GM12878 (cell line): ENCODE measurements at regions not wholly inside any gene's neighbourhood (a gene's known extent, or its start where the extent isn't known, plus 50 kb on each side); places are given as distances from the start of the nearest gene placed in this dataset.

ENCODE experiments used
- ATAC-seq: fragments of 200-7000 bp; cut with Tn5 transposase; 3 replicates; pipeline ENCODE4 v1.9.1; 2020; ENCODE audit warnings: mild to moderate bottlenecking, moderate library complexity
- BruUV-seq: library from RNA; stranded (reverse); fragments of 400-500 nt; replicated peaks from 2 replicates; lab custom pipeline; 2021; lab: Mats Ljungman, UMichigan
- CTCF ChIA-PET: fragments of 300-600 bp; sonication (Branson Sonifier 250); formaldehyde crosslinking; extraction: SDS; loops from one replicate; lab custom pipeline; 2021; ENCODE audit warnings: inconsistent platforms; lab: Yijun Ruan, JAX
- POLR2A ChIA-PET: fragments of 350-600 bp; formaldehyde crosslinking; extraction: SDS; loops from one replicate; lab custom pipeline; 2021; ENCODE audit warnings: inconsistent platforms; lab: Charles Lee
- RAD21 ChIA-PET: fragments of 300-600 bp; sonication (Branson Sonifier 250); formaldehyde crosslinking; loops from one replicate; lab custom pipeline; 2023; ENCODE audit warnings: antibody characterized with exemption; ENCODE audit not compliant: unreplicated experiment; lab: Charles Lee
- SMC1A ChIA-PET: fragments of 300-600 bp; sonication (Branson Sonifier 250); formaldehyde crosslinking; loops from one replicate; lab custom pipeline; 2023; ENCODE audit not compliant: unreplicated experiment, uncharacterized antibody; lab: Charles Lee
- DNase-seq: peaks from one replicate; pipeline ENCODE4 v3.0.0-alpha.2; 2011; ENCODE audit warnings: low read depth, low spot score
- FAIRE-seq: peaks from 3 replicates; lab custom pipeline; 2011; peaks lifted over from hg19 to GRCh38; lab: Jason Lieb, UNC
- H2AFZ ChIP-seq: 2 replicates; pipeline ENCODE4 v1.6.0; 2011; ENCODE audit warnings: low read depth, low read length, control low read depth; ENCODE audit not compliant: control insufficient read depth
- H3K27ac ChIP-seq: 2 replicates; pipeline ENCODE4 v1.5.1; 2011; ENCODE audit warnings: control low read depth; ENCODE audit not compliant: control insufficient read depth, insufficient read depth
- H3K27me3 ChIP-seq, 2 experiments: replicated peaks in 1 of 2; 2 replicates each; pipeline versions ENCODE4 v1.6.0 to v1.6.1; 2011; ENCODE audit warnings: low read length in 1 of 2; ENCODE audit not compliant: control insufficient read depth in 2 of 2, insufficient read depth in 2 of 2
- H3K36me3 ChIP-seq, 2 experiments: 2 replicates each; pipeline ENCODE4 v1.5.1; 2011; ENCODE audit warnings: low read length in 1 of 2; ENCODE audit not compliant: control insufficient read depth in 2 of 2, insufficient read depth in 2 of 2
- H3K4me1 ChIP-seq: 2 replicates; pipeline ENCODE4 v1.6.1; 2011; ENCODE audit warnings: mild to moderate bottlenecking, low read length, moderate library complexity, mixed read lengths; ENCODE audit not compliant: control insufficient read depth, insufficient read depth
- H3K4me2 ChIP-seq: 2 replicates; pipeline ENCODE4 v1.6.0; 2011; ENCODE audit warnings: control low read depth; ENCODE audit not compliant: control insufficient read depth, insufficient read depth
- H3K4me3 ChIP-seq: fragments of 200-600 bp; sonication (generic); 2 replicates; pipeline ENCODE4 v1.5.1; 2016
- H3K79me2 ChIP-seq: 2 replicates; pipeline ENCODE4 v1.6.0; 2011; ENCODE audit warnings: low read length; ENCODE audit not compliant: control insufficient read depth, insufficient read depth
- H3K9ac ChIP-seq: 2 replicates; pipeline ENCODE4 v1.8.0; 2011; ENCODE audit warnings: low read length, control low read depth, mixed read lengths; ENCODE audit not compliant: control insufficient read depth, insufficient read depth
- H3K9me3 ChIP-seq: replicated peaks from 3 replicates; pipeline ENCODE4 v1.5.1; 2011; ENCODE audit warnings: mild to moderate bottlenecking, low read length; ENCODE audit not compliant: control insufficient read depth, insufficient read depth
- H4K20me1 ChIP-seq: 2 replicates; pipeline ENCODE4 v1.6.0; 2011; ENCODE audit not compliant: control insufficient read depth, insufficient read depth
- BHLHE40 ChIP-seq, 2 experiments: fragments of 450-650 bp in 1 of 2; IDR thresholded peaks; 2 replicates each; pipeline ENCODE4 v1.6.1; 2011 to 2017; ENCODE audit warnings: low read depth in 2 of 2, borderline replicate concordance in 1 of 2, improper control_type of control experiment in 1 of 2, low read length in 1 of 2, mild to moderate bottlenecking in 1 of 2
- CBX3 ChIP-seq: fragments of 200-600 bp; sonication (generic); IDR thresholded peaks from 2 replicates; pipeline ENCODE4 v1.6.1; 2016; ENCODE audit warnings: low read depth, borderline replicate concordance
- E4F1 ChIP-seq: fragments of 450-650 bp; IDR thresholded peaks from 2 replicates; pipeline ENCODE4 v1.6.1; 2018; ENCODE audit warnings: borderline replicate concordance, mild to moderate bottlenecking; ENCODE audit not compliant: partially characterized antibody
- EZH2 ChIP-seq: IDR thresholded peaks from 2 replicates; pipeline ENCODE4 v1.6.1; 2012; ENCODE audit warnings: low read depth, mild to moderate bottlenecking, control low read depth, inconsistent platforms, low read length, borderline replicate concordance; ENCODE audit not compliant: control insufficient read depth
- GATAD2B ChIP-seq: fragments of 450-650 bp; conservative IDR thresholded peaks from 2 replicates; pipeline ENCODE4 v1.6.1; 2017; ENCODE audit warnings: low read depth, mild to moderate bottlenecking, moderate library complexity
- IKZF1 ChIP-seq: fragments of 450-650 bp; conservative IDR thresholded peaks from 2 replicates; pipeline ENCODE4 v1.6.1; 2017; ENCODE audit warnings: antibody characterized with exemption, mild to moderate bottlenecking
- IRF3 ChIP-seq: fragments of 450-650 bp; IDR thresholded peaks from 2 replicates; pipeline ENCODE4 v1.6.1; 2014; ENCODE audit warnings: mild to moderate bottlenecking
- MAX ChIP-seq: IDR thresholded peaks from 2 replicates; pipeline ENCODE4 v1.6.1; 2012; ENCODE audit warnings: low read depth, low read length, improper control_type of control experiment
- MLLT1 ChIP-seq: fragments of 450-650 bp; IDR thresholded peaks from 2 replicates; pipeline ENCODE4 v1.6.1; 2016; ENCODE audit warnings: mild to moderate bottlenecking
- PBX3 ChIP-seq: IDR thresholded peaks from 2 replicates; pipeline ENCODE4 v1.6.1; 2011; ENCODE audit warnings: mild to moderate bottlenecking, low read depth, low read length, moderate library complexity; ENCODE audit not compliant: insufficient replicate concordance
- POLR2AphosphoS2 ChIP-seq: IDR thresholded peaks from 2 replicates; pipeline ENCODE4 v1.6.1; 2011; ENCODE audit warnings: low read depth, mild to moderate bottlenecking, low read length, improper control_type of control experiment, moderate library complexity
- SRF ChIP-seq, 2 experiments: IDR thresholded peaks; 2 replicates each; pipeline ENCODE4 v1.6.1; 2011; ENCODE audit warnings: low read depth in 2 of 2, low read length in 2 of 2, mild to moderate bottlenecking in 1 of 2, moderate library complexity in 1 of 2
- USF1 ChIP-seq: IDR thresholded peaks from 2 replicates; pipeline ENCODE4 v1.6.1; 2011; ENCODE audit warnings: borderline replicate concordance, low read depth, mild to moderate bottlenecking, moderate library complexity, mixed read lengths, low read length; ENCODE audit not compliant: insufficient read depth; ENCODE audit errors: extremely low read length
- ZNF207 ChIP-seq: fragments of 450-650 bp; IDR thresholded peaks from 2 replicates; pipeline ENCODE4 v1.6.1; 2014; ENCODE audit warnings: antibody characterized with exemption, mild to moderate bottlenecking, borderline replicate concordance
- ZSCAN29 ChIP-seq: fragments of 450-650 bp; IDR thresholded peaks from 2 replicates; pipeline ENCODE4 v1.6.1; 2017; ENCODE audit warnings: mild to moderate bottlenecking, moderate library complexity
- WGBS: methylation state at CpG from one replicate; pipeline ENCODE4 v1.1.6; 2016; ENCODE audit warnings: low lambda C conversion rate; ENCODE audit not compliant: insufficient replicate concordance, insufficient coverage; ENCODE audit errors: missing lambda C conversion rate; 5-methylcytosine and 5-hydroxymethylcytosine counted together
- in situ Hi-C: fragments of 300-500 bp; cut with MboI; formaldehyde crosslinking; loops from 9 replicates; pipeline ENCODE4 v1.14.3; 2018; ENCODE audit warnings: mixed read lengths
- intact Hi-C: fragments of 100-400 bp; cut with micrococcal nuclease; formaldehyde crosslinking; loops from one replicate; pipeline ENCODE4 v1.14.2; 2022; ENCODE audit not compliant: unreplicated experiment

GRCh38 chr5:113694576-113694975 is 181.1 kb downstream of the YTHDC2 start:
- DNase-seq: no peak
- Histone ChIP-seq H3K36me3 (no peaks in the 10 kb centered on the region), H3K9me3 (no peaks in the 10 kb centered on the region), H3K9ac (no peak overlapping the region), H3K4me2 (no peak overlapping the region), H3K27ac (no peak overlapping the region), H3K4me3 (no peak overlapping the region), H4K20me1 (no peaks in the 10 kb centered on the region), H3K79me2 (no peaks in the 10 kb centered on the region), H3K4me1 (no peaks in the 10 kb centered on the region), H3K27me3 (peaks cover 2 to 7% of the 10 kb centered on the region in 2 experiments), H2AFZ (no peak overlapping the region)
- WGBS: 56% methylated on average over 2 of the region's 2 CpGs
- no TSS peak for BruUV-seq
- ATAC-seq: no peak
- intact Hi-C loops: no loop called here
- TF ChIP-seq USF1 (no peak), EZH2 (no peak), ZSCAN29 (no peak), BHLHE40 (IDR thresholded peaks at IDR 0.05; ENCODE audit: borderline replicate concordance in 1 of 2, low read depth in 2 of 2, low read length in 1 of 2) (no peak), SRF (IDR thresholded peaks at IDR 0.05; ENCODE audit: low read depth in 2 of 2, low read length in 2 of 2) (no peak), MLLT1 (no peak), PBX3 (no peak), IKZF1 (no peak), E4F1 (no peak), MAX (no peak), IRF3 (no peak), ZNF207 (no peak), GATAD2B (no peak), POLR2AphosphoS2 (no peak), CBX3 (no peak)
- ChIA-PET RAD21 (no interaction called here), SMC1A (no interaction called here), CTCF (no interaction called here), POLR2A (no interaction called here)
- no peak for FAIRE-seq
- in situ Hi-C loops: loop anchor here (25.0 kb wide), 1 partner anchor 618 kb away; no protein-coding TSS in a partner anchor
